Activated B cell treated with CpG ODN at 0.5 μM for 24 hours (primary cell): ENCODE measurements at regions not wholly inside any gene's neighbourhood (a gene's known extent, or its start where the extent isn't known, plus 50 kb on each side); places are given as distances from the start of the nearest gene placed in this dataset.

ENCODE experiments used
- ATAC-seq: fragments of 200-7000 bp; cut with Tn5 transposase; one replicate; pipeline ENCODE4 v1.10.0; 2021; ENCODE audit warnings: low read depth, mild to moderate bottlenecking, moderate library complexity
- CTCF ChIA-PET: fragments of 350-600 bp; sonication (Branson Sonifier 250); formaldehyde crosslinking; loops from one replicate; lab custom pipeline; 2021; ENCODE audit warnings: antibody characterized with exemption; lab: Charles Lee
- POLR2A ChIA-PET: fragments of 350-600 bp; sonication (Branson Sonifier 250); formaldehyde crosslinking; loops from one replicate; lab custom pipeline; 2021; ENCODE audit warnings: antibody characterized with exemption; lab: Charles Lee
- DNase-seq: peaks from one replicate; pipeline ENCODE4 v3.0.0; 2022
- H3K27ac Mint-ChIP-seq: one replicate; pipeline ENCODE4 v1.8.0; 2020; ENCODE audit warnings: mixed read lengths
- H3K27me3 Mint-ChIP-seq: one replicate; pipeline ENCODE4 v1.8.0; 2021; ENCODE audit warnings: mixed read lengths
- H3K36me3 Mint-ChIP-seq: one replicate; pipeline ENCODE4 v1.8.0; 2021; ENCODE audit warnings: low read depth, mixed read lengths
- H3K4me1 Mint-ChIP-seq: one replicate; pipeline ENCODE4 v1.8.0; 2021; ENCODE audit warnings: mixed read lengths
- H3K4me3 Mint-ChIP-seq: one replicate; pipeline ENCODE4 v1.8.0; 2020; ENCODE audit warnings: mild to moderate bottlenecking, mixed read lengths
- H3K9me3 Mint-ChIP-seq: one replicate; pipeline ENCODE4 v1.8.0; 2020; ENCODE audit warnings: mixed read lengths
- intact Hi-C: fragments of 100-400 bp; cut with micrococcal nuclease; formaldehyde crosslinking; loops from one replicate; pipeline ENCODE4 v1.15.1; 2024
- TF ChIP-seq, protein P1 (sequence below): fragments of 200-600 bp; IDR thresholded peaks from one replicate; pipeline ENCODE4 v1.8.0; 2022; ENCODE audit warnings: antibody characterized with exemption, mild to moderate bottlenecking

GRCh38 chr4:77327151-77327550 is 170.1 kb downstream of the CCNG2 start:
- ATAC-seq = no peak
- intact Hi-C loops = no loop called here
- TF ChIP-seq, protein P1, sequence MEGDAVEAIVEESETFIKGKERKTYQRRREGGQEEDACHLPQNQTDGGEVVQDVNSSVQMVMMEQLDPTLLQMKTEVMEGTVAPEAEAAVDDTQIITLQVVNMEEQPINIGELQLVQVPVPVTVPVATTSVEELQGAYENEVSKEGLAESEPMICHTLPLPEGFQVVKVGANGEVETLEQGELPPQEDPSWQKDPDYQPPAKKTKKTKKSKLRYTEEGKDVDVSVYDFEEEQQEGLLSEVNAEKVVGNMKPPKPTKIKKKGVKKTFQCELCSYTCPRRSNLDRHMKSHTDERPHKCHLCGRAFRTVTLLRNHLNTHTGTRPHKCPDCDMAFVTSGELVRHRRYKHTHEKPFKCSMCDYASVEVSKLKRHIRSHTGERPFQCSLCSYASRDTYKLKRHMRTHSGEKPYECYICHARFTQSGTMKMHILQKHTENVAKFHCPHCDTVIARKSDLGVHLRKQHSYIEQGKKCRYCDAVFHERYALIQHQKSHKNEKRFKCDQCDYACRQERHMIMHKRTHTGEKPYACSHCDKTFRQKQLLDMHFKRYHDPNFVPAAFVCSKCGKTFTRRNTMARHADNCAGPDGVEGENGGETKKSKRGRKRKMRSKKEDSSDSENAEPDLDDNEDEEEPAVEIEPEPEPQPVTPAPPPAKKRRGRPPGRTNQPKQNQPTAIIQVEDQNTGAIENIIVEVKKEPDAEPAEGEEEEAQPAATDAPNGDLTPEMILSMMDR = no peak
- Mint-ChIP-seq H3K4me3 (no peak overlapping the region), H3K27me3 (peaks cover 21% of the 10 kb centered on the region), H3K4me1 (no peaks in the 10 kb centered on the region), H3K27ac (no peak overlapping the region), H3K9me3 (peaks cover 10% of the 10 kb centered on the region), H3K36me3 (peaks cover 3% of the 10 kb centered on the region)
- POLR2A ChIA-PET = no interaction called here
- CTCF ChIA-PET = no interaction called here
- no peak for DNase-seq

GRCh38 chr4:77332696-77333270 is 175.8 kb downstream of the CCNG2 start:
- no peak for DNase-seq
- POLR2A ChIA-PET = no interaction called here
- TF ChIP-seq, protein P1 = no peak
- H3K9me3 Mint-ChIP-seq = peaks cover 19% of the 10 kb centered on the region
- ATAC-seq = no peak
- intact Hi-C loops = no loop called here
- CTCF ChIA-PET = no interaction called here
- H3K36me3 Mint-ChIP-seq = no peaks in the 10 kb centered on the region
- peaks cover 10% of the 10 kb centered on the region for H3K27me3 Mint-ChIP-seq
- H3K4me1 Mint-ChIP-seq = no peaks in the 10 kb centered on the region
- H3K27ac Mint-ChIP-seq = no peak overlapping the region
- H3K4me3 Mint-ChIP-seq = no peak overlapping the region

DNA sequence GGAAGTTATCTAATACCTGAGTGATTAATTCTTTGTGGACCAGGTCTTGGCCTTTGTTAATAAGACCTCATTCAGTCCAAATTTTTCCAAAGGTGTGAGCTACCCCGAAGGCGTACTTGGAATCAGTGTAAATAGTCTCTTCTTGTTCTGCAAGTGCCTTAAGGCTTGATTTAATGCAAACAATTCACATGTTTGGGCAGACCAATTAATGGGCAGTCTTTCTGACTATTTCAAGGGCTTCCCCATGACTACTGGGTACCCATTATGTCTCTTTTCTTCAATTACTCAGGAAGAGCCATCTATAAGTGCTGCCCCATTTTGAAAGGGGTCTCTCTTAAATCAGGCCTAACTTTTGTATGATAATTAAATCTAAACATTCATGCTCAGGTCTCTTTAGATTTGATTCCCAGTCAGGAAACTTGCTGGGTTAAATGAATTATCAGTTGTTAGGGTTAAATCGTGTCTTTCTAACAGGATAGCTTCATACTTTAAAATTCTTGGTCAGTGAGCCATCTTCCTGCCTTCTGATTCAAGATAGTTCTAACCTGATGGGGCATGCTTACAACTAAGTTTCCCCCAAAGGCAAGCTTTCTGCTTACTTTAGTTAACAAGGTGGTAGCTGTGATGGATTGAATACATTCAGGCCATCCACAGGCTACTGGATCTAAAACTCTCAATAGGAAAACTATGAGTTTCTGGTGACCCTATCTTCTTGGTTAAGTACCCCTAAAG is 179.6 kb downstream of the CCNG2 start:
- H3K27ac Mint-ChIP-seq = no peak overlapping the region
- DNase-seq = no peak
- no peak overlapping the region for H3K4me3 Mint-ChIP-seq
- peaks cover 24% of the 10 kb centered on the region for H3K9me3 Mint-ChIP-seq
- ChIA-PET POLR2A (no interaction called here), CTCF (no interaction called here)
- intact Hi-C loops = no loop called here
- peaks cover 4% of the 10 kb centered on the region for H3K27me3 Mint-ChIP-seq
- no peaks in the 10 kb centered on the region for H3K36me3 Mint-ChIP-seq
- TF ChIP-seq, protein P1 = no peak
- no peak for ATAC-seq
- no peaks in the 10 kb centered on the region for H3K4me1 Mint-ChIP-seq

- CTCF ChIA-PET = interaction anchor here (1.6 kb wide), 1 partner anchor 23 kb away, joined by 3 read pairs; no protein-coding TSS in a partner anchor
- H3K36me3 Mint-ChIP-seq = no peaks in the 10 kb centered on the region
- H3K4me1 Mint-ChIP-seq = no peaks in the 10 kb centered on the region
- DNase-seq (no peak), ATAC-seq (no peak)
- peaks cover 19% of the 10 kb centered on the region for H3K9me3 Mint-ChIP-seq
- no peak overlapping the region for H3K4me3 Mint-ChIP-seq
- TF ChIP-seq, protein P1 = no peak
- intact Hi-C loops = no loop called here
- H3K27me3 Mint-ChIP-seq = peaks cover 9% of the 10 kb centered on the region
- POLR2A ChIA-PET = no interaction called here
- H3K27ac Mint-ChIP-seq = no peak overlapping the region
Observed at GRCh38 chr4:77342170-77342810, 185.3 kb downstream of the CCNG2 start.

GRCh38 chr4:77344001-77344400 is 187.0 kb downstream of the CCNG2 start:
- ChIA-PET CTCF (interaction anchor here (1.6 kb wide), 1 partner anchor 21 kb away, joined by 3 read pairs; no protein-coding TSS in a partner anchor), POLR2A (no interaction called here)
- peaks cover 19% of the 10 kb centered on the region for H3K9me3 Mint-ChIP-seq
- H3K4me3 Mint-ChIP-seq = no peak overlapping the region
- ATAC-seq (no peak), DNase-seq (no peak)
- intact Hi-C loops = no loop called here
- peaks cover 9% of the 10 kb centered on the region for H3K27me3 Mint-ChIP-seq
- H3K4me1 Mint-ChIP-seq = no peaks in the 10 kb centered on the region
- no peak overlapping the region for H3K27ac Mint-ChIP-seq
- no peaks in the 10 kb centered on the region for H3K36me3 Mint-ChIP-seq
- TF ChIP-seq, protein P1 = no peak
